GM18507 (cell line): ENCODE measurements at regions not wholly inside any gene's neighbourhood (a gene's known extent, or its start where the extent isn't known, plus 50 kb on each side); places are given as distances from the start of the nearest gene placed in this dataset.
"Not testable (repeated sequence)": the region's sequence is repeated elsewhere in the genome, so short reads cannot be mapped to it uniquely, and the experiment has no call there.

Source experiments
- DNase-seq: peaks from one replicate; pipeline ENCODE4 v3.0.0; 2011; ENCODE audit warnings: low read depth; ENCODE audit not compliant: insufficient read length; ENCODE audit errors: extremely low spot score
- FAIRE-seq: peaks from 2 replicates; lab custom pipeline; 2011; peaks lifted over from hg19 to GRCh38; lab: Jason Lieb, UNC

GRCh38 chr22:38375784-38376183 is 58.6 kb upstream of the CSNK1E start:
- DNase-seq, FAIRE-seq: not testable (repeated sequence)

DNA sequence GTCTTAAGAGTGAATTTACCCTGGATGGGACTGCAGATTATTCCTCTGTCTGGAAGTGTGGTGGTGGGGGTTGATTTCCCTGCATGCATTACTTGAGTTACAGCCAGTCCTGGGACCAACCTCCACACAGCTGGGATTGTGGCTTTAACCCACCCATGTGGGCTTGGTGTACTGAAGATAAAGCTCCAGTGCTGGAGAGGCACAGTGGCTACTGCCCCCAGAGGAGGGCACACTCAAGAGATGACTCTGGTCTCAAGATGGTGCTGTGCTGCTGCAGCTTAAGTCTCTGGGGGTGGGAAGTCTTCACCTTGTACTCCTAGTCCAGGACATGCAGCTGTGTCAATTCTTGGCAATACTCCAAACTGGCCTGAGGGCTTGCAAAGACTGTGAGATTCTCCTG is 57.8 kb upstream of the CSNK1E start:
- not testable (repeated sequence) for DNase-seq, FAIRE-seq

DNA sequence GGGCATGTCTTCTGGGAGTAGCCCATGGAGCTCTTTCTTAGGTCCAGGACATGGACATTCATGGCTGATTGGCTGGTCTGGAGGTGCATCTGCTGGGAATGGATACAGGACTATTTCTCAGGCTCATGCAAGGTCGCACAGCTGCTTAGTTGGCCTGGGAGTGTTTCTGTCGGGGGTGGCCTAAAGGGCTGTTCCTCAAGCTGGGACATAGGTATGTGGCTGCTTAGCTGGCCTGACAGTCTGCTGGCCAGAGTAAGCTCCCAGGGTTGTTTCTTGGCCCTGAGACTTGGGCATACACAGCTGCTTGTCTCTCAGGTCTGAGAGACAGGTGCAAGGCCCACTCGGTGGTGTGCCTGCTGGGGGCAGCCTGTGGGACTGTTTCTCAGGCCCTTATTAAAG is 57.2 kb upstream of the CSNK1E start:
- not testable (repeated sequence) for DNase-seq, FAIRE-seq

DNA sequence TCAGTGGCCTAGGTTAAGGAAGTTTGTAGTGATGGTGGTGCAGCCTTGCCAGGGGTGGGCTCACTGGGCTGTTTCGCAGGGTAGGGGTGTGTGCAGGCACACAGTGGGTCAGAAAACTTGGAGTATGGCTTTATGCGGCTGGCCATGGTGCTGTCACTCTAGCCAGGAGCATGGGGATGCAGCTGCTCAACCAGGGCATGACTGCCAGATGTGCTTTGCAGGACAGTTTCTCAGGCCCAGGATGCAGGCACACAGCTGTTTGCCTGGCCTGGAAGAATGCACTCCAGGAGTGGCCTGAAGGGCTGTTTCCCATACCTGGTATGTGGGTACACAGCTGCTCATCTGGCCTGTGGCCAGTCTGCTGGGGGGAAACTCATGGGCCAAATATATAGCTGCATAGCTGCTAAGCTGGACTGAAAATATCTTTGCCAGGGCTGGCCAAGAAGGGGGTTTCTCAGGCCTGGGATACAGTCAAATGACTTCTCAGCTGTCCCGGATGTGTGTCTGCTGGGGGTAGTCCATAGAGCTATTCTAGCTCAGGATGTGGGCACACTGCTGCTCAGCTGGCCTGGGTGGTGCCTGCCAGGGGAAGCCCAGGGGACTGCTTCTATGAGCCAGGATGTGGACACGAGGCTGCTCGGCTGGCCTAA is 56.7 kb upstream of the CSNK1E start:
- DNase-seq = not testable (repeated sequence)
- FAIRE-seq = peak; percentile 61

GRCh38 chr22:38372665-38373064 is 55.4 kb upstream of the CSNK1E start:
- not testable (repeated sequence) for DNase-seq, FAIRE-seq

- not testable (repeated sequence) for FAIRE-seq, DNase-seq
Observed at GRCh38 chr22:38370490-38370889, 53.3 kb upstream of the CSNK1E start.

GRCh38 chr22:38369132-38369531 is 51.9 kb upstream of the CSNK1E start:
- not testable (repeated sequence) for DNase-seq, FAIRE-seq
